ENCODE measurements at regions not wholly inside any gene's neighbourhood (a gene's known extent, or its start where the extent isn't known, plus 50 kb on each side); places are given as distances from the start of the nearest gene placed in this dataset.

DNA sequence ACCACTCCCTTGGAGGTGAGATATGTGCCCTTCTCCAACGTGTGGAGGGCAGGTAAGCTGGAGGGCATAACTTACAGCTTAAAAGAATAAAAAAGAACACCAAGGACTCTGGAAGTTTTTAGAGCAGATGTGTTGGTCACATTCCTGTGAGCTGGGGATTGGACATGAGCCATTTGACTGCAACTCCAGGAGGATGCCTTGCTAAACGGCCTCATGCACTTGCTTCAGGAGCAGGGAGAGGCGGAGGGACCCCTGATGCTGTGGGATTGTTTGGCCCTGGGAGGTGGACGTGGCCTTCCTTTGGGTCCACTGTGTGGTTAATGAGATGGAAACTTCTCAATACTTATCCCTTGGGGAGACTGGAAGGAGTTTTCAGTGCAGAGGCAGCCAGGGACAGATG, 185.6 kb downstream of the RHOU start:
- ATAC-seq = no peak
- Histone ChIP-seq H3K9me3 (no peaks in the 10 kb centered on the region), H3K4me3 (no peak overlapping the region), H3K36me3 (no peaks in the 10 kb centered on the region), H3K4me1 (peaks cover 0 to 4% (median 0%) of the 10 kb centered on the region in 4 donors), H3K27me3 (no peaks in the 10 kb centered on the region), H3K27ac (no peak overlapping the region)
- intact Hi-C loops (cut with DNase I) = no loop called here
- TF ChIP-seq, protein P1, sequence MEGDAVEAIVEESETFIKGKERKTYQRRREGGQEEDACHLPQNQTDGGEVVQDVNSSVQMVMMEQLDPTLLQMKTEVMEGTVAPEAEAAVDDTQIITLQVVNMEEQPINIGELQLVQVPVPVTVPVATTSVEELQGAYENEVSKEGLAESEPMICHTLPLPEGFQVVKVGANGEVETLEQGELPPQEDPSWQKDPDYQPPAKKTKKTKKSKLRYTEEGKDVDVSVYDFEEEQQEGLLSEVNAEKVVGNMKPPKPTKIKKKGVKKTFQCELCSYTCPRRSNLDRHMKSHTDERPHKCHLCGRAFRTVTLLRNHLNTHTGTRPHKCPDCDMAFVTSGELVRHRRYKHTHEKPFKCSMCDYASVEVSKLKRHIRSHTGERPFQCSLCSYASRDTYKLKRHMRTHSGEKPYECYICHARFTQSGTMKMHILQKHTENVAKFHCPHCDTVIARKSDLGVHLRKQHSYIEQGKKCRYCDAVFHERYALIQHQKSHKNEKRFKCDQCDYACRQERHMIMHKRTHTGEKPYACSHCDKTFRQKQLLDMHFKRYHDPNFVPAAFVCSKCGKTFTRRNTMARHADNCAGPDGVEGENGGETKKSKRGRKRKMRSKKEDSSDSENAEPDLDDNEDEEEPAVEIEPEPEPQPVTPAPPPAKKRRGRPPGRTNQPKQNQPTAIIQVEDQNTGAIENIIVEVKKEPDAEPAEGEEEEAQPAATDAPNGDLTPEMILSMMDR (IDR thresholded peaks at IDR 0.05) = no peak
- TF ChIP-seq POLR2A (IDR thresholded peaks at IDR 0.05) = no peak
- DNase-seq = no peak
- WGBS (ENCODE audit: insufficient coverage, low coverage, low lambda C conversion rate, missing lambda C conversion rate) = 36% methylated on average over 1 of the region's 4 CpGs

DNA sequence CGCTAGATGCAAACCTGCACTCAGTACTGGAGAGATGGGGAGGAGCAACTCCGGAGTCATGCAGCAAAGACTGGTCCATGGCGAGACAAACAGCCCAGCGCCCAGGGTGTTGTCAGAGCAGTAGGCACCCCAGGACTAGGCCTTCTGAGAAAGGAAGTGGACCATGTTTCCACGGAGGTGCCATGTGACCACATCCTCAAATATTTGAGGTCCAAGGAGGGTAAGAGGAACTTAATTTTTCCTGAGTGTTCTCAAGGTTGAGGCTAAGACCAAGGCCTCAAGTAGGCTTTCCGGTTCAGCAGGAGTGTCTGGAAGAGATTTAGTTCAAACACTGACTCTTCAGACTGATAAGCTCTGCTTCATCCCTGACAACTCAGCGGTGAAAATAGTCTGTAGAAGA, 186.2 kb downstream of the RHOU start:
- no peaks in the 10 kb centered on the region for H3K9me3 ChIP-seq
- peak in 1 of 3 donors; percentile 9 for DNase-seq
- H3K27ac ChIP-seq = no peak overlapping the region
- H3K36me3 ChIP-seq = no peaks in the 10 kb centered on the region
- no peaks in the 10 kb centered on the region for H3K27me3 ChIP-seq
- 89% methylated on average over 4 of the region's 7 CpGs for WGBS (ENCODE audit: insufficient coverage, low coverage, low lambda C conversion rate, missing lambda C conversion rate)
- TF ChIP-seq POLR2A (IDR thresholded peaks at IDR 0.05) = no peak
- TF ChIP-seq, protein P1 (IDR thresholded peaks at IDR 0.05) = no peak
- H3K4me1 ChIP-seq = peaks cover 0 to 4% (median 0%) of the 10 kb centered on the region in 4 donors
- intact Hi-C loops (cut with DNase I) = no loop called here
- H3K4me3 ChIP-seq = no peak overlapping the region
- peak in 3 of 4 donors; percentile 27 to 54 (median 34) for ATAC-seq

DNA sequence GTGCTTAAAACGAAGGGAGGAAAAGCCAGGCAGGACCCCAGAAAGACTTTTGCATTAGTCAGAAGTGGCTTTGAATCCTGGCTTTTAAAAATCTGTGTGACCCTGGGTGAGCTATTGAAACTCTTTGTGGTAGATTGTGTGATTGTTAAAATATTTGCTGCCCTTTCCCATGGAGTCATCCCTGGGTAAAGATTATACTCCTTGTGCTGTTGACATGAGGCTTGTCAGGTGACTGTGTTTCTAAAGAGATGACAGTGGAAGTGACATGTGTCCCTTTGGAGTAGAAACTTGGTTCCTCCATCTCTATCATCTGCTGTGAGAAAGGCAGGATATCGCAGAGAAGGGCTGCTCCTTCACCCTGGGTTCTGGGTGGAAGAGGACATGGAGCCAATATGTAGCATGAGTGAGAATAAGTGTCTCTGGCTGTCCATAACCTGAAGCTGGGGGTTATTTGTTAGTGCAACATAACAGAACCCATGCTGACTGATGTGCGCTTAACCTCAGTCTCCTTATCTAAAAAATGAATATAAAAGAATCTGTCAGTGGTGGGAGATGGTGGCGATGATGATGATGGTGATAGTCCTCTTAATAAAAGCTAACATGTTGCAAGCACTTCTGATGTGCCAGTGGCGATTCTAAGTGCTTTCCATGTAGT, 187.6 kb downstream of the RHOU start:
- no peaks in the 10 kb centered on the region for H3K36me3 ChIP-seq
- no peak for TF ChIP-seq POLR2A (IDR thresholded peaks at IDR 0.05)
- TF ChIP-seq, protein P1 (IDR thresholded peaks at IDR 0.05) = no peak
- WGBS (ENCODE audit: insufficient coverage, low coverage, low lambda C conversion rate, missing lambda C conversion rate) = 83% methylated on average over 5 of the region's 5 CpGs
- peaks cover 0 to 3% (median 0%) of the 10 kb centered on the region in 4 donors for H3K4me1 ChIP-seq
- DNase-seq (no peak), ATAC-seq (peak in 1 of 4 donors; percentile 66)
- no peak overlapping the region for H3K27ac ChIP-seq
- H3K9me3 ChIP-seq = no peaks in the 10 kb centered on the region
- no peak overlapping the region for H3K4me3 ChIP-seq
- no peaks in the 10 kb centered on the region for H3K27me3 ChIP-seq
- intact Hi-C loops (cut with DNase I) = no loop called here

DNA sequence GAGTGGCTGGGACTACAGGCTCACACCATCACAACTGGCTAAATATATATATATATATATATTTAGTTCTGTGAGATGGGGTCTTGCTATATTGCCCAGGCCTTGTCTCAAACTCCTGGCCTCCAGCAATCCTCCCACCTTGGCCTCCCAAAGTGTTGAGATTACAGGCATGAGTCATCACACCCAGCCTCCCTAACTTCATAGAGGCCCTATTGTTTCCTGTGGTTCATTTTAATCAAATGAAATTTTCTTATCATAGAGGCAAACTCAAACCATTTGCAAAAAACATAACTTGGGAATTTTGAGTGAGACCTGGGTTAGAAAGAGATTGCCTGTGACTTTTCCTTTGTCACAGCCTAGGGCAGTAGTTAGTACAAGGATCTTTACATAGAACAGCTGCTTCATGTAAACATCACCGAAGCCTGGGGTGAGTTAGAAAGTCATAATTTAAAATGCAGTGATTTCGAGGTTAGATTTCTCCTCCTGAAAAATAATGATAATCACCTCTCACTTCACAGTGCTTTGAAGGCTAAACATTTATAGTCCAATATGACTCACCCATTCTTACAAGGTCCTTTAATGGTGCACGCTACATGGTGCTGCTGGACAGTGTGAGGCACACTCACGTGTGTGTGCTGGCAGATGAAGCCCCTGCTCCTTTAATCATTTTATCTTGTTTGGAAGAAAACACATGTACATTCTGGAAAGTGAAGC, 188.9 kb downstream of the RHOU start:
- no peak for DNase-seq
- no peaks in the 10 kb centered on the region for H3K36me3 ChIP-seq
- no peak for TF ChIP-seq POLR2A (IDR thresholded peaks at IDR 0.05)
- TF ChIP-seq, protein P1 (IDR thresholded peaks at IDR 0.05) = no peak
- WGBS (ENCODE audit: insufficient coverage, low coverage, low lambda C conversion rate, missing lambda C conversion rate) = 84% methylated on average over 4 of the region's 4 CpGs
- ATAC-seq = no peak
- intact Hi-C loops (cut with DNase I) = no loop called here
- no peak overlapping the region for H3K27ac ChIP-seq
- no peak overlapping the region for H3K4me3 ChIP-seq
- no peaks in the 10 kb centered on the region for H3K27me3 ChIP-seq
- H3K4me1 ChIP-seq = no peaks in the 10 kb centered on the region
- no peaks in the 10 kb centered on the region for H3K9me3 ChIP-seq

Data from right lobe of liver (tissue), 6 donors.